DMS53 treated with DMSO at 0.1 percent for 48 hours (cell line): ENCODE measurements at regions not wholly inside any gene's neighbourhood (a gene's known extent, or its start where the extent isn't known, plus 50 kb on each side); places are given as distances from the start of the nearest gene placed in this dataset.

ENCODE experiments used
- DNase-seq: peaks from one replicate; lab custom pipeline; 2025; ENCODE audit not compliant: unreplicated experiment; lab: John Stamatoyannopoulos, UW

DNA sequence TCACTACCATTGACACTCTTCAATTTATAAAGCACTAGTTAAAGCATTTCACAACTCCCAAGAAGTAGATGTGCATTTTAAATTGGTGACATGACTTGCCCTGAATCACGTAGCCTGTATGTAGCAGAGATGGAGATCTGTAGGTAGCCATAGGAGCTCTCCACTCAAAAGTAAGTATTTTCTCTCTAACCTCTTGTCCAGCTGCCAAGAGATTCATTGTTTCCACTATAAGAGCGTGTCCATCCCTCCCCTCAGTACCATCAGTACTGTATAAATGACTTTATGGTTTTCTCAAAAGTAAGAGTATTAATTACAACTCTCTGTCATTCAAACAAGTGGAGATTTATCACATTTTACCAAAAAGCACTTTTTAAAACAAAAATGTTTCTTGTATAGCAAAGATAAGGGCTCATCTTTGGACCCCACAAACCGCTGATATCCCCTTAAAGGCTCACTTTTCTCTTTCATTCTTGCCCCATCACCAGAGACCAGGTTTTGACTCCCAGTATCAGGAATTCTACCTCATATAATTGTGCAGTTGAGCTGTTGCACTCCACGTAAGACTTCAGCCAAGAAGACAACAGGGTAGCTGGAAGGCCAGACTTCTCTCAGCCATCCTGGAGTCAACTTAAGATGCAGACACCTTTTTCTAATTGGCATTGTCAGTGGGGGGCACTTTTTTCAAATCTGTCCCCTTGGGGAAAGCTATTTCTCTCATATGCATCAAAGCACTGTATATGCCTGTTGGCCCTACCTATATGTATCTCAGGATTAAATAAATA, 78.0 kb upstream of the GALNT5 start:
- no peak for DNase-seq

DNA sequence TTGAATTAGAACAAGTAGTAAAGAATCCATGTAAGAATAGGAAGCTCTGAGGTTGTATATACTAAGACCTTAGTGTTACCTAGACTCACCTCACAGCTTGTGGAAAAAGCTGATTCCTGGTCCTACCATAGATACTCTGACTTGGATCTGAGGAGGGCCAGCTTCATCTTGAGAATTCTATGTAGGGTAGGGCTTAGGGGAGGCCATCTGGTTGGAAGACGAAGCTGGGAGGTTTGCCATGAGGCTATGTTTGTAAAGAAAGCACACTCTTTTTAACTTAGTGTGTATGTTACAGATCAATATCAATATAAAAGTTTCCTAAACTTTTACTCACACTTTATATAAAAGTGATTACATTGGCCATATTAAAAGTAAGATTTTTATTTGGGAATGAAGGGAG, 77.1 kb upstream of the GALNT5 start:
- no peak for DNase-seq

DNA sequence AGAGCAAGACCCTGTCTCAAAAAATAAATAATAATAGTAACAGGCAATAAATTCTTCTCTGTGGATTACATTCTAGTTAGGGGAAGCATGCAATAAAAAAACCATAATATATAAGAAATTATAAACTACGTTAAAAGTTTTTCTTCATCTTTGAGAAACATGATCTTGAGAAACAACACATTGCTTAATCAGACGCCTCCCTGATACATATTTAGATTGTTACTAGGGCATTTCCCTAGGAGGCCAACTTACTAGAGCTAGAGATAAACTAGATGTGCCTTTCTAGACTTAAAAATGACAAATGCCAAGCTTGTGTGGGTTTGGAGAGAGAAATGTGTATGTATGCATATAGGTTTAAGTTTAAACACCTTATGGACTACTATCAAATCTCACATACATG, 76.3 kb upstream of the GALNT5 start:
- no peak for DNase-seq

GRCh38 chr2:157182204-157182709, 75.2 kb upstream of the GALNT5 start:
- no peak for DNase-seq

GRCh38 chr2:157182834-157183396, 74.6 kb upstream of the GALNT5 start:
- peak; percentile 92 for DNase-seq

DNA sequence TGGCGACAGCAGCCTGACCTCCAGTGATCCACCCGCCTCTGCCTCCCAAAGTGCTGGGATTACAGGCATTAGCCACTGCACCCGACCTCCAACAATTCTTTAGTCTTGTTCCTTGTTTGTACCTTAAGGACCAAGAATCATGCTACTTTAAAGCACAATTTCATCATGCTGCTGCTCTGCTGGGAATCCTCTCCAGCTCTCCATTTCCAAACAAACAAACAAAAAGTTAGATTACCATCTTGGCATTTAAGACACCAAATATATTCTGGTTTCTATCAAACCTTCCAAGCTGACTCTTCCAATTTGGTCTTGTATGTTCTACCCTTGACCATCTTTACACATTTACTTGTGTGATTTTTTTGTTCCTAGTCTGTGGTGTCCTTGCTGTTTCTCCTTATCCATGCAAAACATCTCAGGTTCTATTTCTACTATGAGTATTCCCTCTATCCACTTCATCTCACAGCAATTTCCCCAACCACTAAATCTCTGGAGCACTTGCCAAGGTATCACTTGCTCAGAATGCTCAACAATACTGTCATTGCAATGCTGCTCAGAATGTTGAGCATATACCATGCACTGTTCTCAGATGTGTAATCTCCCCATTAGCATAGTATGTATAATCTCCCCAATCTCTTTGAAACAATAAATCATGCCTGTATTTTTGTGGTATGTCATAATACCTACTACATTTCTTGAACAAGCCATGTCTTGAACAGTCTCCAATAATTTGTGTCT, 73.2 kb upstream of the GALNT5 start:
- DNase-seq = no peak

- DNase-seq = no peak
Observed at GRCh38 chr2:157185476-157186227, 71.9 kb upstream of the GALNT5 start.

- no peak for DNase-seq
Observed at GRCh38 chr2:157190151-157190550, 67.4 kb upstream of the GALNT5 start.

- DNase-seq = no peak
Observed at GRCh38 chr2:157191186-157191585, 66.3 kb upstream of the GALNT5 start.

GRCh38 chr2:157192445-157193423, 64.8 kb upstream of the GALNT5 start:
- DNase-seq = no peak

- DNase-seq = no peak
Observed at GRCh38 chr2:157193461-157193860, 64.0 kb upstream of the GALNT5 start.

- DNase-seq = peak; percentile 54
Observed at GRCh38 chr2:157194097-157194688, 63.3 kb upstream of the GALNT5 start.

DNA sequence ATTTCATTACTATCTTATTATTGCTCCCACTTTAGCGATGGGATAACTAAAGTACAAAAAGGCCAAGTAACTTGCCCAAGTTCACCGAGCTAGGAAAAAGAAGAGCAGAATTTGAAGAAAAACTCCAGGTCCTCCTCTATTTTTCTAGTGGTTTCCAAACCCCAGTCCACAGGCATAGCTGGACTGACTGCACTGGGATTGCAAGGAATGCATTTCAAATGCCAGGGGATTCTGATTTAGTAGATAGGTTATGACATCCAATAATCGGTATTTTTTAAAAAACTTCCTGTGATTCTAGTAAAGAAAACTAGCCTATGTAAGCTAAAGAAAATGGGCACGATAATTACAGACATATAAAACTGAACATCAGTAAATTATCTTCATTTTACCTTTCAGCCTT, 62.7 kb upstream of the GALNT5 start:
- DNase-seq = no peak

DNA sequence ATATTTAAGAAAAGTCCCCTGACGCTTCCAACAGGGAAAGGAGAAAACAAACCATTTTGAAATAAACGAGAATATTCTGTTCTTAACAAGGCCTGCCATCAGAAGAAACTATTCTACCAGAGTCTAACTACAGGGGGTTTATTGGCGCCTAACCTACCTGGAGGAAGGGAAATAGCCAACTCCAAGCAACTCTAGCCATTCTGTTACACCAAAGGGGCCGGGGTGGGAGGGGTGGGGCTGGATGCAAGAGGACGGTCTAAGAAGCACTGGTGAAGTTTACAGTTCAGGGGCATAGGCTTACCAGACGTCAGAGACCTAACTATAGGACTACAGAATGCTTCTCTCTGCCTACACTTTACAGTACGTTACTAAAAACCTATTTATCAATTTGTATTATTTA, 60.5 kb upstream of the GALNT5 start:
- DNase-seq = no peak

DNA sequence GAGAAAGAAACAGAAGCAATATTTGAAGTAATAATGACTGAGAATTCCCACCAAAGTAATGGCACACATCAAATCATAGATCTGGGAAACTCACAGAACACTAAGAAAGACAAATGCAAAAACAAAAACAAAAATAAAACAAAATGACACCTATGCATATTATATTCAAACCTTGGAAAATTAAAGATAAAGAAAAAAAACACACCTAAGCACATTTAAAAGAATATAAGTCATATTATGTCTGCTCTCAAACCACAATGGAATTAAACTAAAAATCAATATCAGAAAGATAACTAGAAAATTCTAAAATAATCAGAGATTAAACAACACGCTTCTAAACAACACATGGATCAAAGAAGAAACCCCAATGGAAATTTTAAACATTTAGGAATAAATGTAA, 59.7 kb upstream of the GALNT5 start:
- DNase-seq = no peak

GRCh38 chr2:157203651-157204050, 53.9 kb upstream of the GALNT5 start:
- DNase-seq = no peak

- no peak for DNase-seq
Observed at GRCh38 chr2:157204401-157204800, 53.1 kb upstream of the GALNT5 start.

DNA sequence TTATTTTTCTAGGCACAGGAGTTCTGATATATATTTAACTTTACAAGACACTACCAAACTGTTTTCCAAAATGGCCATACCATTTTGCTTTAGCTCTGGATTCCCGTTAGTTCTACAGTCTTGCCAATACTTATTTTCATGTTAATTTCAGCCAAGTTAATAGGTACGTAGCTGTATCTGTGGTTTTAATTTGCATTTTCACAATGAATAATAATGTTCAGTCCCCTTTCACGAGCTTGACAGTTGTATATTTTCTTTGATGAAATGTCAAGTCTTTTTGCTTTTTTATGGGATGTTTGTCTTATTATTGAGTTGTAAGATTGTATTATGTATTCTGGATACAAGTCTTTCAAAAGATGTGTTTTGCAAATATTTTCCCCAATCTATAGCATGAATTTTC, 50.6 kb upstream of the GALNT5 start:
- DNase-seq = no peak
